Upper lobe of left lung (tissue), 6 donors: ENCODE measurements at regions not wholly inside any gene's neighbourhood (a gene's known extent, or its start where the extent isn't known, plus 50 kb on each side); places are given as distances from the start of the nearest gene placed in this dataset.

ENCODE experiments used
- ATAC-seq, 2 donors: fragments of 200-7000 bp; cut with Tn5 transposase; one replicate each; pipeline ENCODE4 v1.9.1; 2022; ENCODE audit warnings: mild to moderate bottlenecking in 2 of 2, moderate library complexity in 2 of 2; ENCODE audit not compliant: low FRiP score in 2 of 2
- DNase-seq, 2 donors: peaks; one replicate each; pipeline ENCODE4 v3.0.0-alpha.2; 2019 to 2020
- H3K27ac ChIP-seq, 4 donors: fragments of 200-600 bp; sonication (generic); one replicate each; pipeline ENCODE4 v1.5.1; 2016 to 2019
- H3K27me3 ChIP-seq, 4 donors: fragments of 200-600 bp; sonication (generic); one replicate each; pipeline ENCODE4 v1.5.1; 2017 to 2019
- H3K36me3 ChIP-seq, 4 donors: fragments of 200-600 bp; sonication (generic); one replicate each; pipeline ENCODE4 v1.5.1; 2016 to 2019
- H3K4me1 ChIP-seq, 4 donors: fragments of 200-600 bp; sonication (generic); one replicate each; pipeline ENCODE4 v1.5.1; 2018 to 2019
- H3K4me3 ChIP-seq, 4 donors: fragments of 200-600 bp; sonication (generic); one replicate each; pipeline ENCODE4 v1.5.1; 2017 to 2019; ENCODE audit warnings: mild to moderate bottlenecking in 2 of 4, moderate library complexity in 1 of 4
- H3K9me3 ChIP-seq, 4 donors: fragments of 200-600 bp; sonication (generic); one replicate each; pipeline ENCODE4 v1.5.1; 2018 to 2019
- EP300 ChIP-seq, 4 donors: sonication (generic); formaldehyde crosslinking; IDR thresholded peaks; one replicate each; pipeline ENCODE4 v1.5.1; 2017; ENCODE audit warnings: antibody characterized with exemption in 4 of 4, control low read depth in 2 of 4
- POLR2A ChIP-seq, 4 donors: fragments of 450-650 bp; IDR thresholded peaks; one replicate each; pipeline ENCODE4 v1.5.1; 2016 to 2017; ENCODE audit warnings: antibody characterized with exemption in 4 of 4, mild to moderate bottlenecking in 2 of 4
- POLR2AphosphoS5 ChIP-seq, 2 donors: sonication (generic); formaldehyde crosslinking; IDR thresholded peaks; one replicate each; pipeline ENCODE4 v1.5.1; 2017; ENCODE audit warnings: antibody characterized with exemption in 2 of 2
- WGBS, 2 donors: methylation state at CpG; one replicate each; pipeline ENCODE4 v1.1.5; 2017 to 2018; 5-methylcytosine and 5-hydroxymethylcytosine counted together
- TF ChIP-seq, protein P1 (sequence below), 6 experiments: fragments of 450-650 bp in 4 of 6; fragments of 200-600 bp in 2 of 6; sonication (generic) in 2 of 6; IDR thresholded peaks; one replicate each; pipeline ENCODE4 v1.5.1; 2016 to 2019; ENCODE audit warnings: antibody characterized with exemption in 6 of 6
- donor health status: DM: no; HTN: no; CAD: no; lungs with moderate emphysema.
- donor health status: DM: no; HTN: yes; CAD: no; lungs with severe emphysema.

DNA sequence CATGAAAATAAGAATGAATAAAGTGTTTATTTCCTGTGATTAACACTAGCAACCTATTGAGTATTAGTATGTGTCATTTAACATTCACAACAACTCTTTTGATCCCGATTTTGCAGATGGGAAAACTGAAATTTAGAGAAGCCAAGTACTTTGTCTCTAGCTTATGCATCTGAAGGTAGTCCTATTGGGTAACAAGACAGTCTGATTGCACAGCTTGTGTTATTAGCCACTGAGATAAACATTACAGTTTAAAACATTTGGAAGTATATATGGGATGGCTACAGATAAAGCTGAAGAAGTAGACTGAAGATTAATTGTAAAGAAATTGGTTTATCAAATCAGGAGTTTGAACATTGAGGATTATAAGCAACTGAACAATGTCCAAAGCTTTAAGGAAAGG lies 99.6 kb upstream of the PDE5A start:
- no peak for TF ChIP-seq EP300 (IDR thresholded peaks at IDR 0.05)
- TF ChIP-seq POLR2AphosphoS5 (IDR thresholded peaks at IDR 0.05) = no peak
- TF ChIP-seq, protein P1, sequence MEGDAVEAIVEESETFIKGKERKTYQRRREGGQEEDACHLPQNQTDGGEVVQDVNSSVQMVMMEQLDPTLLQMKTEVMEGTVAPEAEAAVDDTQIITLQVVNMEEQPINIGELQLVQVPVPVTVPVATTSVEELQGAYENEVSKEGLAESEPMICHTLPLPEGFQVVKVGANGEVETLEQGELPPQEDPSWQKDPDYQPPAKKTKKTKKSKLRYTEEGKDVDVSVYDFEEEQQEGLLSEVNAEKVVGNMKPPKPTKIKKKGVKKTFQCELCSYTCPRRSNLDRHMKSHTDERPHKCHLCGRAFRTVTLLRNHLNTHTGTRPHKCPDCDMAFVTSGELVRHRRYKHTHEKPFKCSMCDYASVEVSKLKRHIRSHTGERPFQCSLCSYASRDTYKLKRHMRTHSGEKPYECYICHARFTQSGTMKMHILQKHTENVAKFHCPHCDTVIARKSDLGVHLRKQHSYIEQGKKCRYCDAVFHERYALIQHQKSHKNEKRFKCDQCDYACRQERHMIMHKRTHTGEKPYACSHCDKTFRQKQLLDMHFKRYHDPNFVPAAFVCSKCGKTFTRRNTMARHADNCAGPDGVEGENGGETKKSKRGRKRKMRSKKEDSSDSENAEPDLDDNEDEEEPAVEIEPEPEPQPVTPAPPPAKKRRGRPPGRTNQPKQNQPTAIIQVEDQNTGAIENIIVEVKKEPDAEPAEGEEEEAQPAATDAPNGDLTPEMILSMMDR (IDR thresholded peaks at IDR 0.05) = no peak
- TF ChIP-seq POLR2A (IDR thresholded peaks at IDR 0.05) = no peak
- DNase-seq (no peak), ATAC-seq (no peak)
- H3K27ac ChIP-seq = no peak overlapping the region
- H3K36me3 ChIP-seq = no peaks in the 10 kb centered on the region
- 74 to 83% methylated on average over 1 of the region's 1 CpG for WGBS, 2 donors
- H3K4me3 ChIP-seq = no peak overlapping the region
- H3K9me3 ChIP-seq = no peaks in the 10 kb centered on the region
- no peaks in the 10 kb centered on the region for H3K27me3 ChIP-seq
- peaks cover 5 to 24% (median 19%) of the 10 kb centered on the region in 4 donors for H3K4me1 ChIP-seq

DNA sequence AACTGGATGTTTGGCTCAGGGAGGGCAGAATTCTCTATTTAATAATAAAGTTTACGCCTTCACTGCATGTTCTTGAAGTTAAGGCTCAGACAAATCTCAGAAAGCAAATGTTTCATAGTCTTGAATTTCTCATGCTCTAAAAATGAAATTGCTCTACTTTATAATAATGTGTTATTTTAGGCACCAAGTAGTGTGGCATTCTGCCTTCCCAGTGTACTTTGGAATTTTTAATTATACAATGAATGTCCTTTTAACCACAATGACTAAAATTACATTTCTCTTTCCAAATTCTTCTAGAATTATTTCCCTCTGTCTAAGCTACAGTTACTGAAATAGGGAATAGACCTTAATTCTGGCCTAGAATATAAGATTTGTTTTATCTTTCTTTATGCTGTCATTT lies 97.9 kb upstream of the PDE5A start:
- Histone ChIP-seq H3K4me3 (no peak overlapping the region), H3K4me1 (peaks cover 5 to 20% (median 17%) of the 10 kb centered on the region in 4 donors), H3K27me3 (no peaks in the 10 kb centered on the region), H3K27ac (no peak overlapping the region), H3K36me3 (no peaks in the 10 kb centered on the region), H3K9me3 (no peaks in the 10 kb centered on the region)
- no peak for TF ChIP-seq POLR2A (IDR thresholded peaks at IDR 0.05)
- TF ChIP-seq, protein P1 (IDR thresholded peaks at IDR 0.05) = no peak
- TF ChIP-seq EP300 (IDR thresholded peaks at IDR 0.05) = no peak
- TF ChIP-seq POLR2AphosphoS5 (IDR thresholded peaks at IDR 0.05) = no peak
- ATAC-seq = no peak
- no peak for DNase-seq
- 87 to 100% methylated on average over 1 of the region's 1 CpG for WGBS, 2 donors

DNA sequence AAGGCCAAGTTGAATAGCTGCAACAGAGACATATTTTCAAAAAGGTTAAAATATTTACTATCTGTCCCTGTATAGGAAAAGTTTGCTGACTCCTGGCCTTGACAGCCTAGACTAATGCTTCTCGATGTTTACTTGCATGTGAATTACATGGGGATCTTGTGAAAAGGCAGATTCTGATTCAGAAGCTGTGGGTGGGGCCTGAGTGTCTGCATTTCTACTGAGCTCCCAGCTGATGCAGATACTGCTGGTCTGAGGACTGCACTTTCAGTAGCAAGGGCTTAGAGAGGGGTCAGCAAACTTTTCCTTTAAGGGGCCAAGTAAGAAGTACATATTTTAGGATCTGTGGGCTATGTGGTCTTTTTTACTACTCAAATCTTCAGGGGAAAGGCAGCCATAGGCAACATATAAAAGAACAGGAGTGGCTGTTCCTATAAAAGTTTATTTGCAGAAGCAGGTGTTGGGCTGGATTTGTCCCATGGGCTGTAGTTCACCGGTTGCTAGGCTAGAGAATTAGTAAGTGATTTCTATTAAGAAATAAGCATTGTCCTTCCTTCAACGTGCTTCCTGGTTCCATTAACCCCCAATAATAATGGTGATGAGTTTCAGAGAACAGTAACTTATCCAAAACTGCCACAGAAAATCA lies 97.2 kb upstream of the PDE5A start:
- DNase-seq (no peak), ATAC-seq (no peak)
- H3K36me3 ChIP-seq = no peaks in the 10 kb centered on the region
- no peaks in the 10 kb centered on the region for H3K9me3 ChIP-seq
- peaks cover 5 to 18% (median 13%) of the 10 kb centered on the region in 4 donors for H3K4me1 ChIP-seq
- no peaks in the 10 kb centered on the region for H3K27me3 ChIP-seq
- TF ChIP-seq EP300 (IDR thresholded peaks at IDR 0.05) = no peak
- TF ChIP-seq POLR2A (IDR thresholded peaks at IDR 0.05) = no peak
- TF ChIP-seq, protein P1 (IDR thresholded peaks at IDR 0.05) = no peak
- no peak for TF ChIP-seq POLR2AphosphoS5 (IDR thresholded peaks at IDR 0.05)
- 36 to 45% methylated on average over 3 of the region's 3 CpGs for WGBS, 2 donors
- H3K27ac ChIP-seq = no peak overlapping the region
- H3K4me3 ChIP-seq = no peak overlapping the region

DNA sequence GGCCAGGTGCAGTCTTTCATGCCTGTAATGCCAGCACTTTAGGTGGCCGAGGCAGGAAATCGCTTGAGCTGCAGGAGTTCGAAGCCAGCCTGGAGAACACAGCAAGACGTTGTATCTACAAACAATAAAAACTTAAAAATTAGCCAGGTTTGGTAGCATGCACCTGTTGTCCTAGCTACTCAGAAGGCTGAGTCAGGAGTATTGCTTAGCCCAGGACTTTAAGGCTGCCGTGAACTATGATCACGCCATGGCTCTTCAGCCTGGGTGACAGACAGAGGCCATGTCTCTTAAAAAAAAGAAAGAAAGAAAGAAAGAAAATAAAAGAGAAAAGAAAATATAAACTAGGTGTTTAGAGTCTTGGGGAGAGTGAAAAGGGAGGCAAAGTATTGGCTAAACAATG lies 96.4 kb upstream of the PDE5A start:
- DNase-seq = no peak
- H3K27ac ChIP-seq = no peak overlapping the region
- ATAC-seq = no peak
- WGBS, 2 donors = 80 to 87% methylated on average over 6 of the region's 6 CpGs
- no peaks in the 10 kb centered on the region for H3K27me3 ChIP-seq
- H3K4me1 ChIP-seq = peaks cover 5 to 10% (median 10%) of the 10 kb centered on the region in 4 donors
- H3K9me3 ChIP-seq = peaks cover 0 to 5% (median 0%) of the 10 kb centered on the region in 4 donors
- no peaks in the 10 kb centered on the region for H3K36me3 ChIP-seq
- H3K4me3 ChIP-seq = no peak overlapping the region
- no peak for TF ChIP-seq POLR2AphosphoS5 (IDR thresholded peaks at IDR 0.05)
- TF ChIP-seq EP300 (IDR thresholded peaks at IDR 0.05) = no peak
- no peak for TF ChIP-seq POLR2A (IDR thresholded peaks at IDR 0.05)

DNA sequence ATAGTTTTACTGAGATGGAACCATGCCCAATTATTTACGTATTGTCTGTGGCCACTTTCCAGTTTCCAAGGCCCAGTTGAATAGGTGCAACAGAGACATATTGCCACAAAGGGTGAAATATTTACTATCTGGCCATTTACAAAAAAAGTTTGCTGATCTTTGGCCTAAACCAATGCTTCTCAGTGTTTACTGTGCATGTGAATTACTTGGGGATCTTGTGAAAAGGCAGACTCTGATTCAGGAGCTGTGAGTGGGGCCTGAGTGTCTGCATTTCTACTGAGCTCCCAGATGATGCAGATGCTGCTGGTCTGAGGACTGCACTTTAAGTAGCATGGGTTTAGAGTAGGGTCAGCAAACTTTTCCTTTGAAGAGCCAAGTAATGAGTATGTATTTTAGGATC lies 94.1 kb upstream of the PDE5A start:
- no peaks in the 10 kb centered on the region for H3K27me3 ChIP-seq
- H3K4me3 ChIP-seq = no peak overlapping the region
- no peak overlapping the region for H3K27ac ChIP-seq
- ATAC-seq = no peak
- TF ChIP-seq POLR2A (IDR thresholded peaks at IDR 0.05) (no peak), POLR2AphosphoS5 (IDR thresholded peaks at IDR 0.05) (no peak), EP300 (IDR thresholded peaks at IDR 0.05) (no peak)
- TF ChIP-seq, protein P1 (IDR thresholded peaks at IDR 0.05) = no peak
- 93 to 97% methylated on average over 1 of the region's 1 CpG for WGBS, 2 donors
- DNase-seq = no peak
- peaks cover 0 to 6% (median 0%) of the 10 kb centered on the region in 4 donors for H3K9me3 ChIP-seq
- H3K4me1 ChIP-seq = peaks cover 0 to 10% (median 3%) of the 10 kb centered on the region in 4 donors
- no peaks in the 10 kb centered on the region for H3K36me3 ChIP-seq
